Mesendoderm (in vitro differentiated cells): ENCODE measurements at regions not wholly inside any gene's neighbourhood (a gene's known extent, or its start where the extent isn't known, plus 50 kb on each side); places are given as distances from the start of the nearest gene placed in this dataset.
A peak's percentile ranks its signal among the peaks of the same experiment; 100 is the strongest.
"Not testable (repeated sequence)": the region's sequence is repeated elsewhere in the genome, so short reads cannot be mapped to it uniquely, and the experiment has no call there.

Experiments used
- DNase-seq: peaks from one replicate; pipeline ENCODE4 v3.0.0; 2013
- H2AK5ac ChIP-seq: 2 replicates; pipeline ENCODE4 v1.6.1; 2013; ENCODE audit warnings: low read length, inconsistent platforms
- H2BK120ac ChIP-seq: 2 replicates; pipeline ENCODE4 v1.6.1; 2013; ENCODE audit warnings: low read depth, mild to moderate bottlenecking, low read length, moderate library complexity, mixed read lengths
- H2BK15ac ChIP-seq: replicated peaks from 2 replicates; pipeline ENCODE4 v1.6.1; 2013; ENCODE audit warnings: low read depth, mild to moderate bottlenecking, moderate library complexity
- H2BK5ac ChIP-seq: 2 replicates; pipeline ENCODE4 v1.6.1; 2013; ENCODE audit warnings: low read length, inconsistent platforms
- H3K18ac ChIP-seq: 2 replicates; pipeline ENCODE4 v1.6.1; 2013; ENCODE audit warnings: mild to moderate bottlenecking, low read length, mixed read lengths
- H3K23ac ChIP-seq: one replicate; pipeline ENCODE4 v1.6.1; 2013; ENCODE audit warnings: low read length
- H3K27ac ChIP-seq: 2 replicates; pipeline ENCODE4 v1.5.1; 2013; ENCODE audit warnings: low read depth, mild to moderate bottlenecking, inconsistent platforms, low read length, moderate library complexity
- H3K27me3 ChIP-seq: 2 replicates; pipeline ENCODE4 v1.6.1; 2013; ENCODE audit warnings: low read length, control low read depth, mild to moderate bottlenecking, inconsistent platforms; ENCODE audit not compliant: insufficient read depth, poor library complexity
- H3K36me3 ChIP-seq: 2 replicates; pipeline ENCODE4 v1.6.1; 2013; ENCODE audit warnings: low read length, inconsistent platforms; ENCODE audit not compliant: control insufficient read depth, insufficient read depth
- H3K4ac ChIP-seq: one replicate; pipeline ENCODE4 v1.6.1; 2013; ENCODE audit warnings: low read depth, mild to moderate bottlenecking, low read length, moderate library complexity
- H3K4me1 ChIP-seq: 2 replicates; pipeline ENCODE4 v1.6.1; 2013; ENCODE audit warnings: low read depth, low read length, inconsistent platforms; ENCODE audit not compliant: control insufficient read depth
- H3K4me2 ChIP-seq: 2 replicates; pipeline ENCODE4 v1.6.1; 2013; ENCODE audit warnings: low read length
- H3K4me3 ChIP-seq: 2 replicates; pipeline ENCODE4 v1.5.1; 2013; ENCODE audit warnings: mild to moderate bottlenecking, low read length
- H3K56ac ChIP-seq: one replicate; pipeline ENCODE4 v1.6.1; 2013; ENCODE audit warnings: low read length
- H3K79me1 ChIP-seq: 2 replicates; pipeline ENCODE4 v1.6.1; 2013; ENCODE audit warnings: low read length, inconsistent platforms
- H3K79me2 ChIP-seq: 2 replicates; pipeline ENCODE4 v1.6.1; 2013; ENCODE audit warnings: mild to moderate bottlenecking, low read length; ENCODE audit not compliant: control insufficient read depth, insufficient read depth
- H3K9ac ChIP-seq: 2 replicates; pipeline ENCODE4 v1.6.1; 2013; ENCODE audit warnings: low read length, inconsistent platforms
- H4K5ac ChIP-seq: one replicate; pipeline ENCODE4 v1.6.1; 2013; ENCODE audit warnings: low read length
- H4K8ac ChIP-seq: one replicate; pipeline ENCODE4 v1.6.1; 2013; ENCODE audit warnings: low read depth, mild to moderate bottlenecking, control low read depth, low read length, moderate library complexity
- WGBS: extraction: QIAGEN DNeasy Blood & Tissue Kit; methylation state at CpG from one replicate; pipeline ENCODE4 v1.1.7; 2013; ENCODE audit warnings: low lambda C conversion rate, missing lambda C conversion rate; ENCODE audit not compliant: insufficient coverage; ENCODE audit errors: extremely low coverage; 5-methylcytosine and 5-hydroxymethylcytosine counted together

- H3K56ac ChIP-seq: no peak overlapping the region
- no peak overlapping the region for H4K5ac ChIP-seq
- H3K79me1 ChIP-seq: no peaks in the 10 kb centered on the region
- H2BK5ac ChIP-seq: no peak overlapping the region
- DNase-seq: no peak
- WGBS: no CpG with 5 or more reads among the region's 10 CpGs
- no peak overlapping the region for H3K4me3 ChIP-seq
- H4K8ac ChIP-seq: no peak overlapping the region
- H3K23ac ChIP-seq: no peak overlapping the region
- H3K27me3 ChIP-seq: no peaks in the 10 kb centered on the region
- H3K18ac ChIP-seq: no peak overlapping the region
- H2BK15ac ChIP-seq: no peak overlapping the region
- H3K36me3 ChIP-seq: no peaks in the 10 kb centered on the region
- no peak overlapping the region for H2AK5ac ChIP-seq
- H3K4me2 ChIP-seq: no peak overlapping the region
- no peaks in the 10 kb centered on the region for H3K4me1 ChIP-seq
- no peak overlapping the region for H2BK120ac ChIP-seq
- H3K79me2 ChIP-seq: no peaks in the 10 kb centered on the region
- no peak overlapping the region for H3K4ac ChIP-seq
- no peak overlapping the region for H3K27ac ChIP-seq
- H3K9ac ChIP-seq: no peak overlapping the region
Measured at GRCh38 chr21:36613059-36613458, 85.9 kb upstream of the SIM2 start.

- Histone ChIP-seq H3K27ac (no peak overlapping the region), H2BK5ac (no peak overlapping the region), H2BK15ac (no peak overlapping the region), H3K79me1 (no peaks in the 10 kb centered on the region), H3K36me3 (no peaks in the 10 kb centered on the region), H4K8ac (no peak overlapping the region), H2AK5ac (no peak overlapping the region), H3K4me3 (no peak overlapping the region), H3K56ac (no peak overlapping the region), H3K18ac (no peak overlapping the region), H3K79me2 (no peaks in the 10 kb centered on the region), H3K4ac (no peak overlapping the region), H3K4me1 (no peaks in the 10 kb centered on the region), H3K27me3 (no peaks in the 10 kb centered on the region), H3K23ac (no peak overlapping the region), H4K5ac (no peak overlapping the region), H3K9ac (no peak overlapping the region), H2BK120ac (no peak overlapping the region), H3K4me2 (no peak overlapping the region)
- no CpG with 5 or more reads among the region's 3 CpGs for WGBS
- DNase-seq: no peak
Measured at GRCh38 chr21:36613554-36613953, 85.4 kb upstream of the SIM2 start.

GRCh38 chr21:36615274-36615964 is 83.5 kb upstream of the SIM2 start:
- Histone ChIP-seq H3K79me2 (no peaks in the 10 kb centered on the region), H4K8ac (no peak overlapping the region), H3K27ac (no peak overlapping the region), H3K18ac (no peak overlapping the region), H3K4me2 (no peak overlapping the region), H3K56ac (no peak overlapping the region), H3K4me1 (no peaks in the 10 kb centered on the region), H2BK15ac (no peak overlapping the region), H3K36me3 (no peaks in the 10 kb centered on the region), H3K4me3 (no peak overlapping the region), H2BK120ac (no peak overlapping the region), H4K5ac (no peak overlapping the region), H3K4ac (no peak overlapping the region), H3K27me3 (no peaks in the 10 kb centered on the region), H2AK5ac (no peak overlapping the region), H3K23ac (no peak overlapping the region), H3K9ac (no peak overlapping the region), H3K79me1 (no peaks in the 10 kb centered on the region), H2BK5ac (no peak overlapping the region)
- no CpG with 5 or more reads among the region's 5 CpGs for WGBS
- peak; percentile 37 for DNase-seq

GRCh38 chr21:36616773-36617172 is 82.1 kb upstream of the SIM2 start:
- not testable (repeated sequence) for DNase-seq, H4K5ac ChIP-seq, H2BK15ac ChIP-seq, H2BK120ac ChIP-seq, H3K79me2 ChIP-seq, H3K27me3 ChIP-seq, H3K4ac ChIP-seq, H3K9ac ChIP-seq, H3K4me1 ChIP-seq, H3K4me2 ChIP-seq, H4K8ac ChIP-seq, H2AK5ac ChIP-seq, H2BK5ac ChIP-seq, H3K36me3 ChIP-seq, H3K27ac ChIP-seq, H3K56ac ChIP-seq, H3K4me3 ChIP-seq, H3K23ac ChIP-seq, H3K79me1 ChIP-seq, H3K18ac ChIP-seq
- no CpG with 5 or more reads among the region's 13 CpGs for WGBS

GRCh38 chr21:36621794-36622193 is 77.1 kb upstream of the SIM2 start:
- H4K5ac ChIP-seq, H3K4ac ChIP-seq, H2AK5ac ChIP-seq, H3K23ac ChIP-seq, H3K4me2 ChIP-seq, H2BK5ac ChIP-seq, H2BK120ac ChIP-seq, H2BK15ac ChIP-seq, H3K27me3 ChIP-seq, H3K4me3 ChIP-seq, H3K18ac ChIP-seq, H3K36me3 ChIP-seq, H3K27ac ChIP-seq, H3K79me2 ChIP-seq, H3K79me1 ChIP-seq, H4K8ac ChIP-seq, DNase-seq, H3K4me1 ChIP-seq, H3K56ac ChIP-seq, H3K9ac ChIP-seq: not testable (repeated sequence)
- no CpG with 5 or more reads among the region's 1 CpG for WGBS

GRCh38 chr21:36624105-36624504 is 74.8 kb upstream of the SIM2 start:
- H3K79me1 ChIP-seq: no peaks in the 10 kb centered on the region
- no peaks in the 10 kb centered on the region for H3K27me3 ChIP-seq
- H2BK15ac ChIP-seq: no peak overlapping the region
- H2AK5ac ChIP-seq: no peak overlapping the region
- H4K5ac ChIP-seq: no peak overlapping the region
- no peak overlapping the region for H3K4me3 ChIP-seq
- H3K36me3 ChIP-seq: no peaks in the 10 kb centered on the region
- H3K23ac ChIP-seq: no peak overlapping the region
- no peak overlapping the region for H4K8ac ChIP-seq
- no peaks in the 10 kb centered on the region for H3K4me1 ChIP-seq
- H3K18ac ChIP-seq: no peak overlapping the region
- H3K79me2 ChIP-seq: no peaks in the 10 kb centered on the region
- no peak for DNase-seq
- H3K4ac ChIP-seq: no peak overlapping the region
- no peak overlapping the region for H2BK120ac ChIP-seq
- H3K4me2 ChIP-seq: no peak overlapping the region
- H3K27ac ChIP-seq: no peak overlapping the region
- H3K9ac ChIP-seq: no peak overlapping the region
- H3K56ac ChIP-seq: no peak overlapping the region
- H2BK5ac ChIP-seq: no peak overlapping the region
- no CpG with 5 or more reads among the region's 4 CpGs for WGBS
